K562 (cell line): ENCODE measurements at regions not wholly inside any gene's neighbourhood (a gene's known extent, or its start where the extent isn't known, plus 50 kb on each side); places are given as distances from the start of the nearest gene placed in this dataset.

Experiments
- AFF1 ChIP-seq, 2 experiments: fragments of 450-650 bp; IDR thresholded peaks; 2 replicates each; pipeline ENCODE4 v1.6.1; 2018; ENCODE audit warnings: mild to moderate bottlenecking in 2 of 2, low read depth in 1 of 2; ENCODE audit not compliant: partially characterized antibody in 2 of 2
- CXXC5 ChIP-seq: fragments of 250-450 bp; sonication (Bioruptor Pico); IDR thresholded peaks from 2 replicates; pipeline ENCODE4 v1.8.0; 2022; ENCODE audit warnings: inconsistent platforms, mild to moderate bottlenecking, moderate library complexity
- DLX4 ChIP-seq: fragments of 250-450 bp; sonication (Bioruptor Pico); IDR thresholded peaks from 2 replicates; pipeline ENCODE4 v1.6.1; 2021; ENCODE audit warnings: mild to moderate bottlenecking
- E4F1 ChIP-seq: fragments of 250-450 bp; sonication (Bioruptor Pico); IDR thresholded peaks from 2 replicates; pipeline ENCODE4 v1.5.0; 2021; ENCODE audit warnings: mild to moderate bottlenecking, borderline replicate concordance
- GATA2 ChIP-seq: sonication (generic); formaldehyde crosslinking; IDR thresholded peaks from 2 replicates; pipeline ENCODE4 v1.4.0; 2020; ENCODE audit warnings: mild to moderate bottlenecking, missing genetic modification reagents
- GATAD2B ChIP-seq: fragments of 450-650 bp; IDR thresholded peaks from 2 replicates; pipeline ENCODE4 v1.6.1; 2017; ENCODE audit warnings: mild to moderate bottlenecking, borderline replicate concordance
- HINFP ChIP-seq: fragments of 450-650 bp; conservative IDR thresholded peaks from 2 replicates; pipeline ENCODE4 v1.6.1; 2016; ENCODE audit warnings: missing genetic modification characterization, low read depth, mild to moderate bottlenecking, control low read depth, missing compliant biosample characterization
- NR3C1 ChIP-seq: sonication (generic); formaldehyde crosslinking; IDR thresholded peaks from 2 replicates; pipeline ENCODE4 v1.8.1; 2022; ENCODE audit warnings: missing genetic modification reagents
- NR4A1 ChIP-seq, 2 experiments: fragments of 250-450 bp in 1 of 2; fragments of 450-650 bp in 1 of 2; sonication (Bioruptor Pico) in 1 of 2; IDR thresholded peaks; 2 replicates each; pipeline versions ENCODE4 v1.4.0 to v1.6.1; 2016 to 2020; ENCODE audit warnings: mild to moderate bottlenecking in 2 of 2, missing compliant biosample characterization in 1 of 2, missing genetic modification characterization in 1 of 2, moderate library complexity in 1 of 2
- PHTF2 ChIP-seq: fragments of 250-450 bp; sonication (Bioruptor Pico); IDR thresholded peaks from 2 replicates; pipeline ENCODE4 v1.5.0; 2021; ENCODE audit warnings: mild to moderate bottlenecking
- SAFB ChIP-seq: fragments of 200-400 bp; formaldehyde crosslinking; IDR thresholded peaks from 2 replicates; pipeline ENCODE4 v1.6.1; 2017; ENCODE audit warnings: low read depth, low read length, borderline replicate concordance
- SMARCE1 ChIP-seq: fragments of 450-650 bp; IDR thresholded peaks from 2 replicates; pipeline ENCODE4 v1.7.1; 2016; ENCODE audit warnings: mild to moderate bottlenecking
- SRSF1 ChIP-seq: fragments of 200-400 bp; formaldehyde crosslinking; IDR thresholded peaks from 2 replicates; pipeline ENCODE4 v1.6.1; 2017; ENCODE audit warnings: mild to moderate bottlenecking, low read depth, low read length, moderate library complexity
- TOE1 ChIP-seq, 2 experiments: fragments of 450-650 bp in 1 of 2; sonication (generic) in 1 of 2; formaldehyde crosslinking in 1 of 2; IDR thresholded peaks; 2 replicates each; pipeline versions ENCODE4 v1.7.1 to v1.8.0; 2016 to 2022; ENCODE audit warnings: borderline replicate concordance in 2 of 2, mild to moderate bottlenecking in 2 of 2, antibody characterized with exemption in 1 of 2, inconsistent platforms in 1 of 2, low read depth in 1 of 2, missing genetic modification reagents in 1 of 2, moderate library complexity in 1 of 2
- XRCC4 ChIP-seq: IDR thresholded peaks from one replicate; pipeline ENCODE4 v1.6.1; 2011; ENCODE audit not compliant: insufficient read depth, insufficient read length; ENCODE audit errors: extremely low read depth
- ZNF134 ChIP-seq: fragments of 250-450 bp; sonication (Bioruptor Pico); conservative IDR thresholded peaks from 2 replicates; pipeline ENCODE4 v1.4.0; 2020
- ZNF197 ChIP-seq: fragments of 200-800 bp; sonication (Bioruptor generic); IDR thresholded peaks from 2 replicates; pipeline ENCODE4 v1.6.1; 2016; ENCODE audit warnings: low read depth, missing genetic modification characterization, missing compliant biosample characterization
- ZNF586 ChIP-seq: fragments of 450-650 bp; formaldehyde crosslinking; conservative IDR thresholded peaks from 2 replicates; pipeline ENCODE4 v1.4.0; 2020; ENCODE audit warnings: mild to moderate bottlenecking, moderate library complexity
- ZSCAN32 ChIP-seq: fragments of 450-650 bp; formaldehyde crosslinking; IDR thresholded peaks from 2 replicates; pipeline ENCODE4 v1.4.0; 2020; ENCODE audit warnings: mild to moderate bottlenecking, moderate library complexity

DNA sequence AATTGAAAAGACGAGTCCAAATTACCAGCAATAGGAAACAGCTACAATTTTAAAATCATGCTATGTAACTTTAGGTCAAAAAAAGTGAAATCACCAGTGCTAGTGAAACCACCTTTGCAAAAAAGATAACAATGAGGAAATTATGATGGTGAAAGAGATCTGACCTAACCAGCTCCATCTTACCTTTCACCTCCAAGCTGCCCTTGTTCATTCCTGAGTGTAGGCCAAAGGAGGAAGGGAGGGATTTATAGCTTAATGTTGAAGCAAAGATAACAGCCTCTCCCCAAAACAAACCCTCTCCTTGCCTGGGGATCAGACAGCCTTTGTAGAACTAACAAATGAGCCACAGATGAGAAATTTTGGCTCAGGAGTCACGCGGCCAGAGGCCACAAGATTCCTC lies 83.2 kb upstream of the EIF5 start (continued):
- TF ChIP-seq E4F1 (no peak), ZSCAN32 (CRISPR knock-in tag) (no peak), DLX4 (CRISPR knock-in tag) (no peak), NR4A1 (CRISPR knock-in tag; IDR thresholded peaks at IDR 0.05) (no peak), NR4A1 (tag; IDR thresholded peaks at IDR 0.05) (no peak), CXXC5 (CRISPR knock-in tag) (no peak; the same call in 1 of the 2 replicates), HINFP (tag) (peak; percentile 59; the same call in 1 of the 2 replicates), SAFB (no peak), SRSF1 (no peak), ZNF586 (no peak), TOE1 (IDR thresholded peaks at IDR 0.05; ENCODE audit: borderline replicate concordance) (no peak), TOE1 (CRISPR knock-in tag; IDR thresholded peaks at IDR 0.05; ENCODE audit: borderline replicate concordance, low read depth) (no peak), GATAD2B (no peak), AFF1 (IDR thresholded peaks at IDR 0.05; ENCODE audit: low read depth in 1 of 2, partially characterized antibody in 2 of 2) (no peak), NR3C1 (no peak), XRCC4 (no peak), ZNF197 (CRISPR knock-in tag) (no peak), ZNF134 (no peak), GATA2 (no peak), PHTF2 (CRISPR knock-in tag) (no peak), SMARCE1 (no peak)
